Esophagus squamous epithelium (tissue), 4 donors: ENCODE measurements at regions not wholly inside any gene's neighbourhood (a gene's known extent, or its start where the extent isn't known, plus 50 kb on each side); places are given as distances from the start of the nearest gene placed in this dataset.

Experiments
- POLR2A ChIP-seq, 4 donors: fragments of 450-650 bp; IDR thresholded peaks; one replicate each; pipeline ENCODE4 v1.6.1; 2017; ENCODE audit warnings: antibody characterized with exemption in 4 of 4, mild to moderate bottlenecking in 4 of 4, moderate library complexity in 3 of 4
- TF ChIP-seq, protein P1 (sequence below), 6 experiments: fragments of 450-650 bp in 4 of 6; fragments of 200-600 bp in 2 of 6; sonication (generic) in 2 of 6; IDR thresholded peaks; one replicate each; pipeline ENCODE4 v1.5.1; 2016 to 2019; ENCODE audit warnings: antibody characterized with exemption in 6 of 6, mild to moderate bottlenecking in 4 of 6, moderate library complexity in 4 of 6

- TF ChIP-seq, protein P1, sequence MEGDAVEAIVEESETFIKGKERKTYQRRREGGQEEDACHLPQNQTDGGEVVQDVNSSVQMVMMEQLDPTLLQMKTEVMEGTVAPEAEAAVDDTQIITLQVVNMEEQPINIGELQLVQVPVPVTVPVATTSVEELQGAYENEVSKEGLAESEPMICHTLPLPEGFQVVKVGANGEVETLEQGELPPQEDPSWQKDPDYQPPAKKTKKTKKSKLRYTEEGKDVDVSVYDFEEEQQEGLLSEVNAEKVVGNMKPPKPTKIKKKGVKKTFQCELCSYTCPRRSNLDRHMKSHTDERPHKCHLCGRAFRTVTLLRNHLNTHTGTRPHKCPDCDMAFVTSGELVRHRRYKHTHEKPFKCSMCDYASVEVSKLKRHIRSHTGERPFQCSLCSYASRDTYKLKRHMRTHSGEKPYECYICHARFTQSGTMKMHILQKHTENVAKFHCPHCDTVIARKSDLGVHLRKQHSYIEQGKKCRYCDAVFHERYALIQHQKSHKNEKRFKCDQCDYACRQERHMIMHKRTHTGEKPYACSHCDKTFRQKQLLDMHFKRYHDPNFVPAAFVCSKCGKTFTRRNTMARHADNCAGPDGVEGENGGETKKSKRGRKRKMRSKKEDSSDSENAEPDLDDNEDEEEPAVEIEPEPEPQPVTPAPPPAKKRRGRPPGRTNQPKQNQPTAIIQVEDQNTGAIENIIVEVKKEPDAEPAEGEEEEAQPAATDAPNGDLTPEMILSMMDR (IDR thresholded peaks at IDR 0.05) = no peak
- TF ChIP-seq POLR2A (IDR thresholded peaks at IDR 0.05) = no peak
These were observed 127.5 kb downstream of the MC4R start for GRCh38 chr18:60245096-60245495.
